MG63 (cell line): ENCODE measurements at regions not wholly inside any gene's neighbourhood (a gene's known extent, or its start where the extent isn't known, plus 50 kb on each side); places are given as distances from the start of the nearest gene placed in this dataset.

Experiments
- DNase-seq: peaks from one replicate; pipeline ENCODE4 v3.0.0-alpha.2; 2020
- H3K27me3 ChIP-seq: fragments of 250-450 bp; sonication (Bioruptor Pico); 2 replicates; pipeline ENCODE4 v1.5.1; 2020; ENCODE audit warnings: mild to moderate bottlenecking, moderate library complexity
- H3K36me3 ChIP-seq: fragments of 250-450 bp; sonication (Bioruptor Pico); 2 replicates; pipeline ENCODE4 v1.5.1; 2020; ENCODE audit warnings: mild to moderate bottlenecking, moderate library complexity
- H3K4me3 ChIP-seq: fragments of 250-450 bp; sonication (Bioruptor Pico); 2 replicates; pipeline ENCODE4 v1.5.1; 2020; ENCODE audit warnings: mild to moderate bottlenecking, moderate library complexity
- H3K9me3 ChIP-seq: fragments of 250-450 bp; sonication (Bioruptor Pico); 2 replicates; pipeline ENCODE4 v1.5.1; 2020; ENCODE audit warnings: mild to moderate bottlenecking, moderate library complexity

- H3K9me3 ChIP-seq: no peaks in the 10 kb centered on the region
- H3K36me3 ChIP-seq: no peaks in the 10 kb centered on the region
- no peak for DNase-seq
- no peak overlapping the region for H3K4me3 ChIP-seq
- no peaks in the 10 kb centered on the region for H3K27me3 ChIP-seq
Measured at GRCh38 chr2:144067506-144067905, 452.4 kb downstream of the ZEB2 start.

GRCh38 chr2:144063602-144064001, 456.3 kb downstream of the ZEB2 start:
- H3K36me3 ChIP-seq: no peaks in the 10 kb centered on the region
- H3K4me3 ChIP-seq: no peak overlapping the region
- DNase-seq: no peak
- H3K27me3 ChIP-seq: no peaks in the 10 kb centered on the region
- no peaks in the 10 kb centered on the region for H3K9me3 ChIP-seq

DNA sequence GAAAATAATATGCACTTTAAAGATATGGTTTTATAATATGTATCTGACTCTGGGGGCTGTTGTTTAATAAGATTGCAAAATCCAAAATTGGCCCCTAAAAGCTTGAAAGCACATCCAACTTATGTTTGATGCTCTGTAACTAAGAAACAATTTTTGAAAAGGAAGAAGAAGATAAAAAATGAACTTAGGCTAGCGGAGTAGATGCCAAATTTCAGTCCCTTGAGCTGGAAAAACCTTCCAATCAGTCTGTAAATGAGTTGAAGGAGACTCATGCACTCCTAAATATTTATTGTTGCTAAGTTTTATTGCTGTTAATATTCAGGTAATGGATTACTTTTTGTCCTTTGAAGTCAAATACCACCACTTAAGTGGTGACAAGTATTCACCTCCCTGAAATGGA, 465.0 kb downstream of the ZEB2 start:
- Histone ChIP-seq H3K4me3 (no peak overlapping the region), H3K36me3 (no peaks in the 10 kb centered on the region), H3K27me3 (no peaks in the 10 kb centered on the region), H3K9me3 (no peaks in the 10 kb centered on the region; the same call in 1 of the 2 replicates)
- no peak for DNase-seq

DNA sequence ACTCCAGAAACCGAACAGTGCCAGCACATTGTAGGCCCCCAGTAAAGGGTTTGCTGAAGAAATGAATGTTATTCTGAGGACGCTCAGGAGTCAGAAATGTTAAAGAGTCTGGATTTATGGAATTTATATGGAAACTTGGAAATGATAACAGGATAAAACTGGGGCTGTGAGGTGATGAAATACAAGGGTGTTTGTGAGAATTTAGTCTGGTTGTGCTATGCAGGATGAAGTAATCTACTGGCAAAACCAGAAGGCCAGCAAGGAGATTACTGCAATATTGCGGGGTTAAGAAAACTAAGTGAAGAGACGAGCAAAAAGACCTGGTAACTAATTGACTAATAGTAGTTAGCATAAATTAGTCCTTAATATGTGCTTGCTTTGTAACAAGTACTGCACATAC, 467.8 kb downstream of the ZEB2 start:
- Histone ChIP-seq H3K36me3 (no peaks in the 10 kb centered on the region), H3K27me3 (no peaks in the 10 kb centered on the region), H3K9me3 (no peaks in the 10 kb centered on the region; the same call in 1 of the 2 replicates), H3K4me3 (no peak overlapping the region)
- DNase-seq: no peak

- Histone ChIP-seq H3K27me3 (no peaks in the 10 kb centered on the region), H3K4me3 (no peak overlapping the region), H3K36me3 (no peaks in the 10 kb centered on the region), H3K9me3 (no peaks in the 10 kb centered on the region; the same call in 1 of the 2 replicates)
- DNase-seq: no peak
Measured at GRCh38 chr2:144049137-144049536, 470.8 kb downstream of the ZEB2 start.

GRCh38 chr2:144048631-144049060, 471.3 kb downstream of the ZEB2 start:
- no peaks in the 10 kb centered on the region for H3K36me3 ChIP-seq
- no peak overlapping the region for H3K4me3 ChIP-seq
- DNase-seq: no peak
- no peaks in the 10 kb centered on the region; the same call in 1 of the 2 replicates for H3K9me3 ChIP-seq
- no peaks in the 10 kb centered on the region for H3K27me3 ChIP-seq

DNA sequence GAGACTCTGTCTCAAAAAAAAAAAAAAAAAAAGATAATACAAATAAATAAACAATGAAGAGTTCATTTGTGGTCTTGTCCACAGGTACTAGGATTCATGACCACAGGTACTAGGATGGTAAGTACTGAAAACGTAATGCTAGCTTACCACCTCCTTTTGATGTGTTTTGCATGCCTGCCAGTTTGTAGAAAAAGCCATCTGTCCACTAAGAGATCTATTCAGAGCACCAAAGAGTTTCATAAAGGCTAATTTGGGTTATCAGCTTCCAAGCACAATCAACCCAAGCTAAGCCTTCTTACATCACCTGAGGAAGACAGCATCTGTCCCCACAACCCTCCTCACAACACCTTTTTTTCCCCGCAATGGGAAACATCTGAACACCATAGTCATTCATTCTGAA, 477.2 kb downstream of the ZEB2 start:
- no peaks in the 10 kb centered on the region for H3K27me3 ChIP-seq
- DNase-seq: no peak
- no peaks in the 10 kb centered on the region for H3K9me3 ChIP-seq
- H3K36me3 ChIP-seq: no peaks in the 10 kb centered on the region
- no peak overlapping the region for H3K4me3 ChIP-seq

GRCh38 chr2:144041612-144042011, 478.3 kb downstream of the ZEB2 start:
- H3K9me3 ChIP-seq: no peaks in the 10 kb centered on the region
- no peaks in the 10 kb centered on the region for H3K36me3 ChIP-seq
- H3K4me3 ChIP-seq: no peak overlapping the region
- H3K27me3 ChIP-seq: no peaks in the 10 kb centered on the region
- no peak for DNase-seq

DNA sequence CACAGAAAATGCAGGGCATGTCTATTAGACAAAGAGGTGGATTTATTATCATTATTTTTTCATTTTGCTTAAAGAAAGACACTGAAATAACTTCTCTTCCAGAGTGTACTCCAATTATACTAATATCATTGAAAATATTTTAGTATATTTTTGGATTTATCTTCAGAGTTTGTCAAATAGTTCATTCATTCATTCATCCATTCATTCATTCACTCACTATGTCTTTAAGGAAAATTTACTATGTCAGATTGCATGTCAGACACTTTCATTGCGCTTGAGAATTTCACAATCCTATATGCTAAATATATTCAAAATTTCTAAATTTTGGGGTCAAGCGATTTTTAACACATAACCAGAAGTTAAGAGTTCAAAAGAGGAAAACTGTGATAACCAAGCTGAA, 479.1 kb downstream of the ZEB2 start:
- no peaks in the 10 kb centered on the region for H3K27me3 ChIP-seq
- H3K4me3 ChIP-seq: no peak overlapping the region
- H3K9me3 ChIP-seq: no peaks in the 10 kb centered on the region
- DNase-seq: no peak
- no peaks in the 10 kb centered on the region for H3K36me3 ChIP-seq

DNA sequence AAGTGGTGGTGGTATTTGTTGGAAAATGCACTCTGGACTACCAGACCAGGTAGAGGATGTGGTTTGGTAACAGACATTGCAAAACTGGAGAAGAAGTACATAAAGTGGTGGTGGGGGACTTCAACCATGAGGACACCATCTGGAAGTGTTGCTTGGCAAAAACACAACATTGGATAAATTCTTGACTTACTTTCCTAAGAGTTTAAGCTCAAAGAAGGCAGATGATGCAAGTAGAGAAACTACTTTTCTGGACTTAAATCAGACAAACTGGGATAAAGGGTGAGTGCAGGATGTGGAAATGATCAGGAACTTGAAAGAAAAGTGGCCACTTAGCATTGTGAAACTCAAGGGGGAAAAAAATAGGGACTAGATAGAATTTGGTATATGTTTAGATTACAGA, 487.4 kb downstream of the ZEB2 start:
- no peaks in the 10 kb centered on the region for H3K27me3 ChIP-seq
- DNase-seq: no peak
- no peaks in the 10 kb centered on the region for H3K9me3 ChIP-seq
- H3K36me3 ChIP-seq: no peaks in the 10 kb centered on the region
- H3K4me3 ChIP-seq: no peak overlapping the region

- no peaks in the 10 kb centered on the region for H3K27me3 ChIP-seq
- H3K36me3 ChIP-seq: no peaks in the 10 kb centered on the region
- DNase-seq: no peak
- H3K4me3 ChIP-seq: no peak overlapping the region
- no peaks in the 10 kb centered on the region for H3K9me3 ChIP-seq
Measured at GRCh38 chr2:144030791-144031190, 489.1 kb downstream of the ZEB2 start.

GRCh38 chr2:144027593-144027992, 492.3 kb downstream of the ZEB2 start:
- no peak overlapping the region for H3K4me3 ChIP-seq
- no peaks in the 10 kb centered on the region for H3K36me3 ChIP-seq
- H3K27me3 ChIP-seq: no peaks in the 10 kb centered on the region
- no peak for DNase-seq
- H3K9me3 ChIP-seq: no peaks in the 10 kb centered on the region

GRCh38 chr2:144026753-144027152, 493.2 kb downstream of the ZEB2 start:
- Histone ChIP-seq H3K9me3 (no peaks in the 10 kb centered on the region), H3K27me3 (no peaks in the 10 kb centered on the region), H3K4me3 (no peak overlapping the region), H3K36me3 (no peaks in the 10 kb centered on the region)
- no peak for DNase-seq

GRCh38 chr2:144020047-144020446, 499.9 kb downstream of the ZEB2 start:
- no peaks in the 10 kb centered on the region for H3K36me3 ChIP-seq
- no peak for DNase-seq
- no peaks in the 10 kb centered on the region for H3K27me3 ChIP-seq
- H3K4me3 ChIP-seq: no peak overlapping the region
- no peaks in the 10 kb centered on the region for H3K9me3 ChIP-seq

- DNase-seq: no peak
- H3K27me3 ChIP-seq: no peaks in the 10 kb centered on the region
- H3K4me3 ChIP-seq: no peak overlapping the region
- H3K36me3 ChIP-seq: no peaks in the 10 kb centered on the region
- H3K9me3 ChIP-seq: no peaks in the 10 kb centered on the region
Measured at GRCh38 chr2:144015655-144016245, 504.2 kb downstream of the ZEB2 start.

- H3K36me3 ChIP-seq: no peaks in the 10 kb centered on the region
- no peaks in the 10 kb centered on the region for H3K9me3 ChIP-seq
- DNase-seq: no peak
- no peaks in the 10 kb centered on the region for H3K27me3 ChIP-seq
- H3K4me3 ChIP-seq: no peak overlapping the region
Measured at GRCh38 chr2:144015036-144015435, 504.9 kb downstream of the ZEB2 start.

DNA sequence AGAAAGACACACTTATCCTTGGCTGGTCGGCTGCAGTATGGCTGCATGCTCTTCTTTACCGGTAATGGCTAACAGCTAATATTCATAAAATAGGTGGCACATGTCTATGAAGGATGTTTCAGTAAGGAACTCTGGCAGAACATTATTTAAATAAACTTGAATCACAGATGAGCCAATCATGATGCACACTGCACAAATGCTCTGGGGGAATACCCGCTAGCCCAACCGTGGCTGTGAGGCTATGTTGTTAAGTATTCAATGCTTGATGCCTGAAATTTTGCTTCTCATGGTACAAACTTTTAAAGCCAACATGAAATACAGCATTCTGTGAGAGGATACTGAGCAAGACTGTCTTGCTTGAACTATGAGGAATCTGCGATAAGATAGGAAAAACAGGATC, 505.8 kb downstream of the ZEB2 start:
- Histone ChIP-seq H3K9me3 (no peaks in the 10 kb centered on the region), H3K4me3 (no peak overlapping the region), H3K27me3 (no peaks in the 10 kb centered on the region), H3K36me3 (no peaks in the 10 kb centered on the region)
- peak; percentile 2 for DNase-seq

DNA sequence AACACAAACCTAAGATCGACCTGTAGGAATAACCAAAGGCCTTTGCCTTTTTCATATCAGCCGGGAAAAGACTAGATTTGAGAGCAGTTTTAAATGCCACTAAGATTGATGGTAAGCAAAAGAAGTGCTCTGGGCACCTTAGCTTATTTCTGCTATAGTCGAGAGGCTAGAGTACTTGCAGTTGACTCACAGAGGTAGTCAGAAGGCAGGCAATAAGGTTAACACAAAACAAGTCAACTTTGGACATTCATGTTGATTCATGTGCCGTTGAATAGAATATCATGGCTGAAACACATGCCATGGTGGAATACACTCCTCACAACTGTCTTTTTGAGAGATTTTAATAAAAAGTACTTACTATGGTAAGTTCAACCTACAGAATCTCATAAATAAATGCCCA, 507.6 kb downstream of the ZEB2 start:
- Histone ChIP-seq H3K27me3 (no peaks in the 10 kb centered on the region), H3K36me3 (no peaks in the 10 kb centered on the region), H3K4me3 (no peak overlapping the region), H3K9me3 (no peaks in the 10 kb centered on the region)
- DNase-seq: no peak

GRCh38 chr2:144011553-144011952, 508.4 kb downstream of the ZEB2 start:
- Histone ChIP-seq H3K4me3 (no peak overlapping the region), H3K9me3 (no peaks in the 10 kb centered on the region), H3K36me3 (no peaks in the 10 kb centered on the region), H3K27me3 (no peaks in the 10 kb centered on the region)
- DNase-seq: no peak
